Stimulated activated naive CD8-positive, alpha-beta T cell treated with anti-CD3 and anti-CD28 coated beads, Interleukin-15, Interleukin-2, amounts not matched to agents 100 ng/mL and 50 ng/mL, for 24 hours (primary cell): ENCODE measurements at regions not wholly inside any gene's neighbourhood (a gene's known extent, or its start where the extent isn't known, plus 50 kb on each side); places are given as distances from the start of the nearest gene placed in this dataset.
"Not testable (repeated sequence)": the region's sequence is repeated elsewhere in the genome, so short reads cannot be mapped to it uniquely, and the experiment has no call there.

ENCODE experiments used
- H3K27ac Mint-ChIP-seq: one replicate; pipeline ENCODE4 v1.8.0; 2021; ENCODE audit warnings: mild to moderate bottlenecking, mixed read lengths
- H3K27me3 Mint-ChIP-seq: one replicate; pipeline ENCODE4 v1.8.0; 2021; ENCODE audit warnings: mixed read lengths
- H3K36me3 Mint-ChIP-seq: one replicate; pipeline ENCODE4 v1.8.0; 2021; ENCODE audit warnings: low read depth, mixed read lengths
- H3K4me1 Mint-ChIP-seq: one replicate; pipeline ENCODE4 v1.8.0; 2021; ENCODE audit warnings: low read depth, mixed read lengths
- H3K4me3 Mint-ChIP-seq: one replicate; pipeline ENCODE4 v1.8.0; 2021; ENCODE audit warnings: mild to moderate bottlenecking, mixed read lengths
- H3K9me3 Mint-ChIP-seq: one replicate; pipeline ENCODE4 v1.8.0; 2021; ENCODE audit warnings: mixed read lengths

GRCh38 chr9:96147029-96147428 is 154.9 kb downstream of the HSD17B3 start:
- H3K9me3 Mint-ChIP-seq, H3K36me3 Mint-ChIP-seq, H3K27ac Mint-ChIP-seq, H3K4me3 Mint-ChIP-seq: not testable (repeated sequence)
- Mint-ChIP-seq H3K27me3 (peaks cover 67% of the 10 kb centered on the region), H3K4me1 (peaks cover 38% of the 10 kb centered on the region)

- no peaks in the 10 kb centered on the region for H3K9me3 Mint-ChIP-seq
- no peaks in the 10 kb centered on the region for H3K36me3 Mint-ChIP-seq
- peaks cover 33% of the 10 kb centered on the region for H3K27me3 Mint-ChIP-seq
- no peak overlapping the region for H3K4me3 Mint-ChIP-seq
- peaks cover 8% of the 10 kb centered on the region for H3K4me1 Mint-ChIP-seq
- no peak overlapping the region for H3K27ac Mint-ChIP-seq
These were observed 160.3 kb downstream of the HSD17B3 start for GRCh38 chr9:96141666-96142065.

- Mint-ChIP-seq H3K4me3 (no peak overlapping the region), H3K4me1 (peaks cover 7% of the 10 kb centered on the region), H3K9me3 (no peaks in the 10 kb centered on the region), H3K27ac (no peak overlapping the region), H3K27me3 (peaks cover 27% of the 10 kb centered on the region), H3K36me3 (no peaks in the 10 kb centered on the region)
These were observed 160.9 kb downstream of the HSD17B3 start for GRCh38 chr9:96141128-96141474.

- Mint-ChIP-seq H3K4me3 (no peak overlapping the region), H3K4me1 (peaks cover 12% of the 10 kb centered on the region), H3K9me3 (no peaks in the 10 kb centered on the region), H3K27me3 (peaks cover 21% of the 10 kb centered on the region), H3K27ac (no peak overlapping the region), H3K36me3 (no peaks in the 10 kb centered on the region)
These were observed 161.5 kb downstream of the HSD17B3 start for GRCh38 chr9:96140296-96141127.

GRCh38 chr9:96139592-96140295 is 162.2 kb downstream of the HSD17B3 start:
- no peaks in the 10 kb centered on the region for H3K36me3 Mint-ChIP-seq
- H3K9me3 Mint-ChIP-seq: no peaks in the 10 kb centered on the region
- H3K4me1 Mint-ChIP-seq: peaks cover 20% of the 10 kb centered on the region
- H3K27me3 Mint-ChIP-seq: peaks cover 18% of the 10 kb centered on the region
- no peak overlapping the region for H3K27ac Mint-ChIP-seq
- H3K4me3 Mint-ChIP-seq: no peak overlapping the region

GRCh38 chr9:96138616-96139015 is 163.4 kb downstream of the HSD17B3 start:
- Mint-ChIP-seq H3K27ac (no peak overlapping the region), H3K36me3 (no peaks in the 10 kb centered on the region), H3K4me1 (peaks cover 21% of the 10 kb centered on the region), H3K27me3 (peaks cover 7% of the 10 kb centered on the region), H3K4me3 (no peak overlapping the region), H3K9me3 (no peaks in the 10 kb centered on the region)

- Mint-ChIP-seq H3K27ac (no peak overlapping the region), H3K9me3 (no peaks in the 10 kb centered on the region), H3K4me3 (no peak overlapping the region)
These were observed 164.1 kb downstream of the HSD17B3 start for GRCh38 chr9:96137671-96138429.

GRCh38 chr9:96136992-96137670 is 164.8 kb downstream of the HSD17B3 start:
- H3K27ac Mint-ChIP-seq: no peak overlapping the region
- H3K4me1 Mint-ChIP-seq: peaks cover 21% of the 10 kb centered on the region
- no peaks in the 10 kb centered on the region for H3K9me3 Mint-ChIP-seq
- H3K4me3 Mint-ChIP-seq: no peak overlapping the region
- H3K36me3 Mint-ChIP-seq: no peaks in the 10 kb centered on the region
- H3K27me3 Mint-ChIP-seq: no peaks in the 10 kb centered on the region

More at GRCh38 chr9:96137671-96138429, 164.1 kb downstream of the HSD17B3 start:
- Mint-ChIP-seq H3K4me1 (peaks cover 21% of the 10 kb centered on the region), H3K36me3 (no peaks in the 10 kb centered on the region), H3K27me3 (peaks cover 3% of the 10 kb centered on the region)

- no peak overlapping the region for H3K27ac Mint-ChIP-seq
- H3K9me3 Mint-ChIP-seq: no peaks in the 10 kb centered on the region
- no peak overlapping the region for H3K4me3 Mint-ChIP-seq
- H3K4me1 Mint-ChIP-seq: peaks cover 21% of the 10 kb centered on the region
- no peaks in the 10 kb centered on the region for H3K27me3 Mint-ChIP-seq
- H3K36me3 Mint-ChIP-seq: no peaks in the 10 kb centered on the region
These were observed 166.2 kb downstream of the HSD17B3 start for GRCh38 chr9:96135753-96136290.

- no peak overlapping the region for H3K4me3 Mint-ChIP-seq
- no peaks in the 10 kb centered on the region for H3K27me3 Mint-ChIP-seq
- H3K9me3 Mint-ChIP-seq: no peaks in the 10 kb centered on the region
- no peak overlapping the region for H3K27ac Mint-ChIP-seq
- H3K4me1 Mint-ChIP-seq: peaks cover 21% of the 10 kb centered on the region
- no peaks in the 10 kb centered on the region for H3K36me3 Mint-ChIP-seq
These were observed 166.8 kb downstream of the HSD17B3 start for GRCh38 chr9:96135076-96135752.

- Mint-ChIP-seq H3K4me1 (peaks cover 21% of the 10 kb centered on the region), H3K36me3 (no peaks in the 10 kb centered on the region), H3K27me3 (peaks cover 5% of the 10 kb centered on the region), H3K4me3 (no peak overlapping the region), H3K27ac (no peak overlapping the region), H3K9me3 (no peaks in the 10 kb centered on the region)
These were observed 168.5 kb downstream of the HSD17B3 start for GRCh38 chr9:96133321-96134021.

- peaks cover 16% of the 10 kb centered on the region for H3K4me1 Mint-ChIP-seq
- H3K36me3 Mint-ChIP-seq: no peaks in the 10 kb centered on the region
- peaks cover 5% of the 10 kb centered on the region for H3K27me3 Mint-ChIP-seq
- no peaks in the 10 kb centered on the region for H3K9me3 Mint-ChIP-seq
- H3K27ac Mint-ChIP-seq: no peak overlapping the region
- no peak overlapping the region for H3K4me3 Mint-ChIP-seq
These were observed 170.2 kb downstream of the HSD17B3 start for GRCh38 chr9:96131825-96132224.

- Mint-ChIP-seq H3K27me3 (peaks cover 5% of the 10 kb centered on the region), H3K27ac (no peak overlapping the region), H3K9me3 (no peaks in the 10 kb centered on the region), H3K4me3 (no peak overlapping the region), H3K4me1 (peaks cover 13% of the 10 kb centered on the region), H3K36me3 (no peaks in the 10 kb centered on the region)
These were observed 171.0 kb downstream of the HSD17B3 start for GRCh38 chr9:96130970-96131369.
